ENCODE measurements at regions not wholly inside any gene's neighbourhood (a gene's known extent, or its start where the extent isn't known, plus 50 kb on each side); places are given as distances from the start of the nearest gene placed in this dataset.

GRCh38 chr15:60213377-60214000 lies 184.3 kb downstream of the ANXA2 start:
- no peak for DNase-seq (ENCODE audit: low read depth)

- no peak for DNase-seq (ENCODE audit: low read depth)
Measured at GRCh38 chr15:60214201-60214600, 183.6 kb downstream of the ANXA2 start.

GRCh38 chr15:60215225-60215963 lies 182.4 kb downstream of the ANXA2 start:
- DNase-seq (ENCODE audit: low read depth): no peak

GRCh38 chr15:60217161-60217560 lies 180.6 kb downstream of the ANXA2 start:
- DNase-seq (ENCODE audit: low read depth): no peak

GRCh38 chr15:60218256-60218655 lies 179.5 kb downstream of the ANXA2 start:
- DNase-seq (ENCODE audit: low read depth): no peak

- no peak for DNase-seq (ENCODE audit: low read depth)
Measured at GRCh38 chr15:60219866-60220265, 177.9 kb downstream of the ANXA2 start.

- no peak for DNase-seq (ENCODE audit: low read depth)
Measured at GRCh38 chr15:60221356-60221755, 176.4 kb downstream of the ANXA2 start.

- no peak for DNase-seq (ENCODE audit: low read depth)
Measured at GRCh38 chr15:60222404-60222803, 175.4 kb downstream of the ANXA2 start.

GRCh38 chr15:60223176-60223575 lies 174.6 kb downstream of the ANXA2 start:
- no peak for DNase-seq (ENCODE audit: low read depth)

- no peak for DNase-seq (ENCODE audit: low read depth)
Measured at GRCh38 chr15:60226924-60227323, 170.9 kb downstream of the ANXA2 start.

GRCh38 chr15:60228101-60228500 lies 169.7 kb downstream of the ANXA2 start:
- DNase-seq (ENCODE audit: low read depth): no peak

GRCh38 chr15:60228619-60229018 lies 169.2 kb downstream of the ANXA2 start:
- no peak for DNase-seq (ENCODE audit: low read depth)

- no peak for DNase-seq (ENCODE audit: low read depth)
Measured at GRCh38 chr15:60235951-60236710, 161.7 kb downstream of the ANXA2 start.

GRCh38 chr15:60237446-60237845 lies 160.3 kb downstream of the ANXA2 start:
- no peak for DNase-seq (ENCODE audit: low read depth)

- no peak for DNase-seq (ENCODE audit: low read depth)
Measured at GRCh38 chr15:60243769-60244168, 154.0 kb downstream of the ANXA2 start.

- DNase-seq (ENCODE audit: low read depth): no peak
Measured at GRCh38 chr15:60244813-60245212, 153.0 kb downstream of the ANXA2 start.

- no peak for DNase-seq (ENCODE audit: low read depth)
Measured at GRCh38 chr15:60250316-60250715, 147.5 kb downstream of the ANXA2 start.

GRCh38 chr15:60251300-60252070 lies 146.3 kb downstream of the ANXA2 start:
- DNase-seq (ENCODE audit: low read depth): no peak

- no peak for DNase-seq (ENCODE audit: low read depth)
Measured at GRCh38 chr15:60254416-60254815, 143.4 kb downstream of the ANXA2 start.

GRCh38 chr15:60255390-60255789 lies 142.4 kb downstream of the ANXA2 start:
- no peak for DNase-seq (ENCODE audit: low read depth)

GRCh38 chr15:60257591-60258159 lies 140.1 kb downstream of the ANXA2 start:
- DNase-seq (ENCODE audit: low read depth): no peak

- DNase-seq (ENCODE audit: low read depth): no peak
Measured at GRCh38 chr15:60259469-60259868, 138.3 kb downstream of the ANXA2 start.
